Progenitor cell of endocrine pancreas (in vitro differentiated cells): ENCODE measurements at regions not wholly inside any gene's neighbourhood (a gene's known extent, or its start where the extent isn't known, plus 50 kb on each side); places are given as distances from the start of the nearest gene placed in this dataset.

Source experiments
- DNase-seq: peaks from one replicate; pipeline ENCODE4 v3.0.0; 2021; ENCODE audit warnings: low spot score; ENCODE audit not compliant: unreplicated experiment
- H3K27ac Mint-ChIP-seq: 2 replicates; pipeline ENCODE4 v1.8.0; 2021; ENCODE audit warnings: mild to moderate bottlenecking, moderate library complexity, mixed read lengths
- H3K27me3 Mint-ChIP-seq: 2 replicates; pipeline ENCODE4 v1.8.0; 2021; ENCODE audit warnings: mixed read lengths
- H3K36me3 Mint-ChIP-seq: 2 replicates; pipeline ENCODE4 v1.8.0; 2022; ENCODE audit warnings: mixed read lengths; ENCODE audit not compliant: insufficient read depth
- H3K4me1 Mint-ChIP-seq: 2 replicates; pipeline ENCODE4 v1.8.0; 2021; ENCODE audit warnings: low read depth, mixed read lengths
- H3K4me3 Mint-ChIP-seq: 2 replicates; pipeline ENCODE4 v1.8.0; 2021; ENCODE audit warnings: low read depth, mild to moderate bottlenecking, moderate library complexity, mixed read lengths
- H3K9me3 Mint-ChIP-seq: 2 replicates; pipeline ENCODE4 v1.8.0; 2021; ENCODE audit warnings: low read depth, mixed read lengths
- TF ChIP-seq, protein P1 (sequence below): fragments of 200-600 bp; sonication (generic); IDR thresholded peaks from one replicate; pipeline ENCODE4 v1.5.0; 2021; ENCODE audit warnings: antibody characterized with exemption, mild to moderate bottlenecking; ENCODE audit not compliant: unreplicated experiment

DNA sequence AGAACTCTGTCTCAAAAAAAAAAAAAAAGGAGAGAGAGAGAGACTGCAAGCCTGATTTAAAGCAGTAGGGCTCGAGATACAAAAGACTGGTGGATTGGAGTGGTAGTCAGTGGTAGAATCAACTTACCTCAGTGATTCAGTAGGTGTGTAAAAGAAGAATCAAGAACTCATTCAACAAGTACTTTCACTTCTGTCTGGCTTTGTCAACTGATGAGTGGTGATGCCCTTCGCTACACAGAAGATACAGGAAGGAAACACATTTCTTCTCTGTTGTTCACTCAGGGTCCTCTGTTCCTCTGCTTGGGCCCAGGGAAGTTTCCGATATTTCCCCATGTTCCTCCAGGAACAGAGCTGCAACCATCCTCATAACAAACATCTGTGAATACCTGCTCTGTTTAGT, 68.6 kb upstream of the COG2 start:
- TF ChIP-seq, protein P1, sequence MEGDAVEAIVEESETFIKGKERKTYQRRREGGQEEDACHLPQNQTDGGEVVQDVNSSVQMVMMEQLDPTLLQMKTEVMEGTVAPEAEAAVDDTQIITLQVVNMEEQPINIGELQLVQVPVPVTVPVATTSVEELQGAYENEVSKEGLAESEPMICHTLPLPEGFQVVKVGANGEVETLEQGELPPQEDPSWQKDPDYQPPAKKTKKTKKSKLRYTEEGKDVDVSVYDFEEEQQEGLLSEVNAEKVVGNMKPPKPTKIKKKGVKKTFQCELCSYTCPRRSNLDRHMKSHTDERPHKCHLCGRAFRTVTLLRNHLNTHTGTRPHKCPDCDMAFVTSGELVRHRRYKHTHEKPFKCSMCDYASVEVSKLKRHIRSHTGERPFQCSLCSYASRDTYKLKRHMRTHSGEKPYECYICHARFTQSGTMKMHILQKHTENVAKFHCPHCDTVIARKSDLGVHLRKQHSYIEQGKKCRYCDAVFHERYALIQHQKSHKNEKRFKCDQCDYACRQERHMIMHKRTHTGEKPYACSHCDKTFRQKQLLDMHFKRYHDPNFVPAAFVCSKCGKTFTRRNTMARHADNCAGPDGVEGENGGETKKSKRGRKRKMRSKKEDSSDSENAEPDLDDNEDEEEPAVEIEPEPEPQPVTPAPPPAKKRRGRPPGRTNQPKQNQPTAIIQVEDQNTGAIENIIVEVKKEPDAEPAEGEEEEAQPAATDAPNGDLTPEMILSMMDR = no peak
- H3K27me3 Mint-ChIP-seq = no peaks in the 10 kb centered on the region
- peak overlapping the region; percentile 91 for H3K27ac Mint-ChIP-seq
- H3K36me3 Mint-ChIP-seq = no peaks in the 10 kb centered on the region
- no peaks in the 10 kb centered on the region for H3K9me3 Mint-ChIP-seq
- peaks cover 52% of the 10 kb centered on the region for H3K4me1 Mint-ChIP-seq
- H3K4me3 Mint-ChIP-seq = no peak overlapping the region
- no peak for DNase-seq

DNA sequence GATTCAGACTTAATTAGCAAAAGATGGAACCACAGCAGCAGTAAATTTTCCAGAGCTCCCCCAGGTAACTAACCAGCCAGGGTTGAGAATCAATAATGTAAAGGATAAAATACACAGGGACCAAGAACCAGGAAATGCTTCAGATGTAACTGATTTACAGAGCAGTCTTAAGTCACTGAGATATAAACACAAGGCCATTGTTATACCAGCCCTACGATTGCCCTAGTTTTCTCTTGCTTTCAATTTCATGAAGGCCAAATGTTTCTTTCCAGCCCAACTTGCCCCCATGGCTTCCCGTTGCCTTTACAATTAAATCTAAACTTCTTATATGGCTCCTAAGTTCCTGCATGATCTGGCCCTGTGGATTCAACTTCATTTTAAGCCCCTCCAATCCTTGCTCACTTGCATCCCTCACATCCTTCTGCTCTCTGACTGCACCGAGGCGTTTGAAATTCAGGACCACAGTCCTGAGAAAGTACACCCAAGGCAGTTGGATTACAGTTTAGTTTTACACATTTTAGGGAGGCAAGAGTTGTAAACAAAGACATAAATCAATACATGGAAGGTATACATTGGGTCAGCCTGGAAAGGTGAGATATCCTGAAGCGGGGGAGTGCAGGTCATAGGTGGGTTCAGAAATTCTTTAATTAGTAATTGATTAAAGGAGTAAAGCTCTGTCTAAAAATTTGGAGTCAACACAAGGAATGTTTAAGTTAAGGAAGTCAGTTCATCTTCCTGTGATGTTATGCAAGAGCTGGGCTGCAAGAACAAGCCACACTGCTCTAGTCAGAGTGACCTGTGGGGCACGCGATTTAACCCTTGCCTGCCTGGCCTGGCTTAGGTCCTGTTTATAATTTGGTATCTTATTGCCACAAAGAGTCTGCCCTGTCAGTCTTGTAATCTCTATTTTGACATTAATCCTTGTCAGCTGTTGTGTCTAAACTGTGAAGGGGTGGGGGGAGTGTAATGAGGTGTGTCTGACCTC, 69.9 kb upstream of the COG2 start:
- Mint-ChIP-seq H3K4me1 (peaks cover 64% of the 10 kb centered on the region), H3K36me3 (no peaks in the 10 kb centered on the region), H3K4me3 (peak overlapping the region; percentile 5), H3K27ac (peak overlapping the region; percentile 95), H3K27me3 (no peaks in the 10 kb centered on the region), H3K9me3 (no peaks in the 10 kb centered on the region)
- DNase-seq = no peak
- TF ChIP-seq, protein P1 = no peak

DNA sequence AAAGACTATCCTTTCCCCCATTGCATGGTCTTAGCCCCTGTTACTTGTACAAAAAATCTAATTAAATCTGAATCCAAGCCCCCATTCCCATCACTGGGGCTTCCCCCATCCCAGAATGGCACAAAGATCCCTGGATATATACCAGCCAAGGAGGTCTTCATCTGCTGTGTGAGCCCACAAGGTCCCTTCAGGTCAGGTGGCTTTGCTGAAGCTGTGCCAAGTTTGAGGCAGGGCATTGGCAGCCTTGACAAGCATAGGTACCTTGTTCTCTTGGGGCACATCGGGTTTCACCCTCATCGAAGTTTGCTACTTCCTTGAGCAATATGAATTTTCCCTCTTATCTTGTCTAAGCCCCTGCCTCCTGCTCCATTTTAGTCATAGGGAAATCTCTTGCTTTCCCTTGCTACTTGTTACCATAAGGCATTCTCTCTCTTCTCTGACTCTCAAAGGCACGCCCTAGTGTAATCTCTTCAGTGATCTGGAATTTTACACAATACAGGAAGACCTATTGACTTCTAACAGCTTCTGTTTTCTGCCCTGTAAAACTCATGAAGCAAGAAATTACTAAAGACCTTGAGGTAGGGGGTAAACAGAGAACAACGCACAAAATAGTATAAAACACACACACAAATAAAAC, 71.4 kb upstream of the COG2 start:
- Mint-ChIP-seq H3K27ac (peak overlapping the region; percentile 95), H3K4me1 (peaks cover 68% of the 10 kb centered on the region), H3K27me3 (no peaks in the 10 kb centered on the region), H3K36me3 (no peaks in the 10 kb centered on the region), H3K4me3 (no peak overlapping the region), H3K9me3 (no peaks in the 10 kb centered on the region)
- DNase-seq = no peak
- TF ChIP-seq, protein P1 = no peak

DNA sequence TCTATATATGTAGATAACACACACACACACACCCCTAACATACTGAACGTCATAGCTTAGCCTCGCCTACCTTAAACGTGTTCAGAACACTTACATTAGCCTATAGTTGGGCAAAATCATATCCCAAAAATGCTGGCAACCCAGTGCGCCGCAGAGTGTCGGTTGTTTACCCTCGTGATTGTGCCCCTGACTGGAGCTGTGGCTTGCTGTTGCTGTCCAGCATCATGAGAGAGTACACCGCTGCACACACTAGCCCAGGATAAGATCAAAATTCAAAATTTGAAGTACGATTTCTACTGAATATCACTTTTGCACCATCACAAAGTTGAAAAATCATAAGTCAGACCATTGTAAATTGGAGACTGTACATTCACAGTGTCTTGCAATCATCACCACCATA, 73.1 kb upstream of the COG2 start:
- DNase-seq = no peak
- no peaks in the 10 kb centered on the region for H3K27me3 Mint-ChIP-seq
- H3K27ac Mint-ChIP-seq = peak overlapping the region; percentile 38
- no peaks in the 10 kb centered on the region for H3K36me3 Mint-ChIP-seq
- no peaks in the 10 kb centered on the region for H3K9me3 Mint-ChIP-seq
- H3K4me3 Mint-ChIP-seq = no peak overlapping the region
- TF ChIP-seq, protein P1 = no peak
- peaks cover 63% of the 10 kb centered on the region for H3K4me1 Mint-ChIP-seq

DNA sequence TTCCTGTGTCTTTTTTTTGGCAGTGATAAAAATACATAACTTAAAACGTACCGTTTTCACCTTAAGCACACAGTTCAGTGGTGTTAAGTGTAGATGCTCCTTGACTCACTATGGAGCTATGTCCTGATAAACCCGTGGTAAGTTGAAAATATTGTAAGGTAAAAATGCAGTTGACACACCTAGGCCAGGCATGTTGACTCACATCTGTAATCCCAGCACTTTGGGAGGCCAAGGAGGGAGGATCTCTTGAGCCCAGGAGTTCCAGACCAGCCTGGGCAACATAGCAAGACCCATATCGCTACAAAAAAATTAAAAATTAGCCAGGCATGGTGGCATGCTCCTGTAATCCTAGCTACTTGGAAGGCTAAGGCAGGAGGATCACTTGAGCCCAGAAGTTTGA, 73.6 kb upstream of the COG2 start:
- Mint-ChIP-seq H3K4me1 (peaks cover 59% of the 10 kb centered on the region), H3K9me3 (no peaks in the 10 kb centered on the region), H3K27me3 (no peaks in the 10 kb centered on the region), H3K36me3 (no peaks in the 10 kb centered on the region), H3K4me3 (no peak overlapping the region), H3K27ac (no peak overlapping the region)
- TF ChIP-seq, protein P1 = no peak
- DNase-seq = no peak
